Stimulated activated naive CD4-positive, alpha-beta T cell (primary cell): ENCODE measurements at regions not wholly inside any gene's neighbourhood (a gene's known extent, or its start where the extent isn't known, plus 50 kb on each side); places are given as distances from the start of the nearest gene placed in this dataset.

ENCODE experiments used
- DNase-seq, 6 experiments: peaks; one replicate each; lab custom pipeline; 2025; lab: John Stamatoyannopoulos, UW

- DNase-seq = no peak
Observed at GRCh38 chr1:219476716-219477115, 136.2 kb downstream of the ZC3H11B start.

- DNase-seq = no peak
Observed at GRCh38 chr1:219476116-219476515, 136.8 kb downstream of the ZC3H11B start.

DNA sequence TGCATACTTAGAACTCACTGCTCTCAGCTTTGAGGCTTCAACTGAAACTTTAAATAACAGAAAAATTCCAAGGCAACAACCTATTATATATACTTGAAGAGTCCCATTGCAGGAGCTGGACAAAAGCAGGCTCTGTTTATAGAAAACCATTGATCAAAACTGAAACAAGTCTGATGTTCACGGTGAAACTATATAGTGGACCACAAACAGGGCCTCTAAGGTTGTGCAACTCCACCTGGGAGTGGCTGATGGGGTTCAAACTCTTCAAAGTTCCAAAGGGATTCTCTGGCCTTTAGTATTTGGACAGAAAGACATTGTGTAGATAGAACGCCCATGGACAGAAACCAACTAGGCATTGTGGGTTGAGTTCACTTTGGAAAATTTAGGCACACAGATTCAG, 140.3 kb downstream of the ZC3H11B start:
- DNase-seq = no peak

- DNase-seq = no peak
Observed at GRCh38 chr1:219467524-219467923, 145.4 kb downstream of the ZC3H11B start.

GRCh38 chr1:219466766-219467165, 146.1 kb downstream of the ZC3H11B start:
- no peak for DNase-seq

DNA sequence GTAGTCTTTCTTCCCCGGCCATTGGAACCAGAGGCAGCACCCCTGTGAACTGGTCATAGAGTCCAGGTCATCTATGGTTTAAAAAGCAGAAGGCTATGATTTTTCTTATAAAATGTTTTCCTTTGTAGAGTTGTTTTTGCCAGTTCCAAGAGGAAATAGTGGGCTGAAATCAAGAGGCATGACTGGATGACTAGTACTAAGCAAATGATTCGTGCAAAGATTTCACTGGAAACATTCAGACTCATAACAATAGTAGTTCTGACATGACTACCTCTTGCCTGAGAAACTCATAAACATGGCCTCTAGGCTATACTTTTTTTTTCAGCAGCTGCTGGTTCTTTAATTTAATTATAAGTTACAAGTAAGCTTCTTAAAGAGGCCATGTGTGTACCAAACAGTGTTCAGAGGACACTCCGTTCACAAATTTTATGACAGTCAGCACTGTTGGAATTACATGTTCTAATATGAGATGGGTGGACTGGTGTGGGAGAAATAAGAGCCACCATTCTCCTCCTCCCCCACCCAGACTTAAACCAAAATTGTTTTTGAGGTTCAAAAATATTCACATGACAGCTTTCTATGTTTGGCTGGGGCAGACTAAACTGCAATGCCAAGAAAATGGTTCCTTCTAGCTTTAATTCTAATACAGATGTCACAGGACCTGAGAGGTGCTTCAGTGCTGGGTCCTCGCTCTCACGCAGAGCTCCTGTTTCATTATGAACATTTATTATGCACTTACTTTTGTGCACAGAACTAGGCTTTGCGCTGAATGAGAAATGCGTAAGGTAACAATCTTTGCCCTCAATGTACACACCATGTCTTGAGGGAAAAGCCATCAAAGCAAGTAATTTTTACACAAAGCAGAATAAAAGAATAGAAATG, 147.5 kb downstream of the ZC3H11B start:
- no peak for DNase-seq

GRCh38 chr1:219463636-219464035, 149.3 kb downstream of the ZC3H11B start:
- DNase-seq = no peak

- no peak for DNase-seq
Observed at GRCh38 chr1:219461981-219462400, 150.9 kb downstream of the ZC3H11B start.

GRCh38 chr1:219460896-219461815, 151.7 kb downstream of the ZC3H11B start:
- no peak for DNase-seq

GRCh38 chr1:219460081-219460895, 152.6 kb downstream of the ZC3H11B start:
- DNase-seq = no peak

GRCh38 chr1:219459351-219460080, 153.4 kb downstream of the ZC3H11B start:
- DNase-seq = no peak

GRCh38 chr1:219446288-219446687, 166.6 kb downstream of the ZC3H11B start:
- no peak for DNase-seq

DNA sequence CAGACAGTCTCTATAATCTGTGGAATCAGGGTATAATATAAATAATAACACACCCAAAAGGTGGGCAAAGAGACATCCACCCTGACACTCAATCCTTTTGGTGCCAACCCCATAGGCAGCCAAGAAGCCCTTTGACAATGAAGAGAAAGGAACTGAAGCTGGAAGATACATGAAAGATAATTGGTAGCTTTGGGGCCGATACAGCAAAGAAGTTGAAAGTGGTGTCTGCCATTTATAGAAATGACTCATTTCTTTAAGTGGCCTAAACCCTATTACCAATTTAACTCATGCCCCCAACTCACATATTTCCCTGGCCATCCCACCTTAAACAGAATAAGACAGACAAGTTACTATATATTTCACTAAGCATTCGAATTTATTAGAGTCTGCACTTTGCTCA, 167.0 kb downstream of the ZC3H11B start:
- no peak for DNase-seq

- no peak for DNase-seq
Observed at GRCh38 chr1:219444474-219444873, 168.4 kb downstream of the ZC3H11B start.

- no peak for DNase-seq
Observed at GRCh38 chr1:219443763-219444162, 169.1 kb downstream of the ZC3H11B start.

GRCh38 chr1:219442611-219443061, 170.3 kb downstream of the ZC3H11B start:
- DNase-seq = no peak

DNA sequence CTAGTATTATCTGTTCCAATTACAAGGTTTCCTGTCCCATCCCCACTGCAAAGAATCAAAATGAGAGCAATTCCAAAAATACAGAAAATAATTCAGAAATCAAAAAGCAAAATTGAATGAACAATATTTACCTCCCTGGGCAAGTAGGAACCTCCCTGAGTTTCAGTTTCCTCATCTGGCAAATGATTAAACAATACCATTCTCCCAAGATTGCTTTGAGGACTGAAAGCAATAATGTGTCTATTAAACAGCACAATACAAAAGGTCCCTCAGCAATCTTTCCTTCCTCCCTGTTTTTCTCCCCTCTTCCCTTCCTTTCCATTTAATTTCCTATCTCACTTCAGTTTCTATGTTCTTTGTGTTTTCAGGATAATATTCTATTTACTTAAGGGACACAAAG, 171.0 kb downstream of the ZC3H11B start:
- DNase-seq = no peak

GRCh38 chr1:219439376-219439775, 173.5 kb downstream of the ZC3H11B start:
- DNase-seq = no peak

DNA sequence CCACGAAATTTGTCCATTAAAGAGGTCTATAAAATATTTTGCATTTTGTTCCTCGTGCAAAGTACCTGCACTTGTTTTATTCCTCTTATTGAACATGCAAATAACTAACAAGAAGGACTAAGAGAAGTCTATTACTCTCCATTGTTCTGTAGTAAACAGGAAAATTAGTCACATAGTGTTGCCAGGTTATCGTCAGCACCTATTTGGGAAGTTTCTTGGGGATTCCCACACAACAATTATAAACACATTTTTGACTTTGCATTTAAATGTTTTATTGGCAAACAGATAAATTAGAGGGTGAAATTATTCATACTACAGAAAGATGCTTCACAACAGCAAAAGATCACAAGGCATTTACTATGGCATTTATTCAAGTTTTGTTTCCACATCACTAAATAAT, 174.5 kb downstream of the ZC3H11B start:
- no peak for DNase-seq

- DNase-seq = no peak
Observed at GRCh38 chr1:219434923-219435297, 178.0 kb downstream of the ZC3H11B start.

GRCh38 chr1:219434285-219434922, 178.5 kb downstream of the ZC3H11B start:
- DNase-seq = no peak
